ENCODE measurements at regions not wholly inside any gene's neighbourhood (a gene's known extent, or its start where the extent isn't known, plus 50 kb on each side); places are given as distances from the start of the nearest gene placed in this dataset.
"Not testable (repeated sequence)": the region's sequence is repeated elsewhere in the genome, so short reads cannot be mapped to it uniquely, and the experiment has no call there.

- TF ChIP-seq POLR2A (IDR thresholded peaks at IDR 0.05; ENCODE audit: low read depth, low read length): no peak
- no peak for FAIRE-seq
- DNase-seq (ENCODE audit: insufficient read length, low spot score): no peak
Observed at GRCh38 chr5:60488466-60489130, 211.4 kb downstream of the DEPDC1B start.

- no peak for DNase-seq (ENCODE audit: insufficient read length, low spot score)
Observed at GRCh38 chr5:60487885-60488442, 212.0 kb downstream of the DEPDC1B start.

GRCh38 chr5:60487476-60487875 lies 212.5 kb downstream of the DEPDC1B start:
- DNase-seq (ENCODE audit: insufficient read length, low spot score) (no peak), FAIRE-seq (no peak)
- no peak for TF ChIP-seq POLR2A (IDR thresholded peaks at IDR 0.05; ENCODE audit: low read depth, low read length)

More at GRCh38 chr5:60487885-60488442, 212.0 kb downstream of the DEPDC1B start:
- no peak for TF ChIP-seq POLR2A (IDR thresholded peaks at IDR 0.05; ENCODE audit: low read depth, low read length)
- no peak for FAIRE-seq

- DNase-seq (ENCODE audit: insufficient read length, low spot score) (no peak), FAIRE-seq (no peak)
- TF ChIP-seq POLR2A (IDR thresholded peaks at IDR 0.05; ENCODE audit: low read depth, low read length): no peak
Observed at GRCh38 chr5:60485361-60485760, 214.6 kb downstream of the DEPDC1B start.

GRCh38 chr5:60483050-60483449 lies 216.9 kb downstream of the DEPDC1B start:
- no peak for TF ChIP-seq POLR2A (IDR thresholded peaks at IDR 0.05; ENCODE audit: low read depth, low read length)
- FAIRE-seq (no peak), DNase-seq (ENCODE audit: insufficient read length, low spot score) (no peak)

GRCh38 chr5:60482301-60482700 lies 217.7 kb downstream of the DEPDC1B start:
- DNase-seq (ENCODE audit: insufficient read length, low spot score): no peak
- no peak for TF ChIP-seq POLR2A (IDR thresholded peaks at IDR 0.05; ENCODE audit: low read depth, low read length)
- no peak for FAIRE-seq

GRCh38 chr5:60479542-60479941 lies 220.4 kb downstream of the DEPDC1B start:
- no peak for DNase-seq (ENCODE audit: insufficient read length, low spot score)
- TF ChIP-seq POLR2A (IDR thresholded peaks at IDR 0.05; ENCODE audit: low read depth, low read length): no peak
- FAIRE-seq: no peak

GRCh38 chr5:60477849-60478248 lies 222.1 kb downstream of the DEPDC1B start:
- TF ChIP-seq POLR2A (IDR thresholded peaks at IDR 0.05; ENCODE audit: low read depth, low read length): no peak
- FAIRE-seq (no peak), DNase-seq (ENCODE audit: insufficient read length, low spot score) (no peak)

GRCh38 chr5:60473654-60474053 lies 226.3 kb downstream of the DEPDC1B start:
- FAIRE-seq (no peak), DNase-seq (ENCODE audit: insufficient read length, low spot score) (no peak)
- TF ChIP-seq POLR2A (IDR thresholded peaks at IDR 0.05; ENCODE audit: low read depth, low read length): no peak

GRCh38 chr5:60473027-60473426 lies 226.9 kb downstream of the DEPDC1B start:
- not testable (repeated sequence) for DNase-seq (ENCODE audit: insufficient read length, low spot score); FAIRE-seq

- FAIRE-seq: no peak
- TF ChIP-seq POLR2A (IDR thresholded peaks at IDR 0.05; ENCODE audit: low read depth, low read length): no peak
- no peak for DNase-seq (ENCODE audit: insufficient read length, low spot score)
Observed at GRCh38 chr5:60470881-60471280, 229.1 kb downstream of the DEPDC1B start.

GRCh38 chr5:60469286-60469685 lies 230.7 kb downstream of the DEPDC1B start:
- no peak for DNase-seq (ENCODE audit: insufficient read length, low spot score)
- FAIRE-seq: no peak
- no peak for TF ChIP-seq POLR2A (IDR thresholded peaks at IDR 0.05; ENCODE audit: low read depth, low read length)

- TF ChIP-seq POLR2A (IDR thresholded peaks at IDR 0.05; ENCODE audit: low read depth, low read length): no peak
- FAIRE-seq: no peak
- DNase-seq (ENCODE audit: insufficient read length, low spot score): no peak
Observed at GRCh38 chr5:60463179-60463868, 236.6 kb downstream of the DEPDC1B start.

GRCh38 chr5:60458666-60459065 lies 241.3 kb downstream of the DEPDC1B start:
- no peak for FAIRE-seq
- no peak for DNase-seq (ENCODE audit: insufficient read length, low spot score)
- TF ChIP-seq POLR2A (IDR thresholded peaks at IDR 0.05; ENCODE audit: low read depth, low read length): no peak

- TF ChIP-seq POLR2A (IDR thresholded peaks at IDR 0.05; ENCODE audit: low read depth, low read length): no peak
- DNase-seq (ENCODE audit: insufficient read length, low spot score) (no peak), FAIRE-seq (no peak)
Observed at GRCh38 chr5:60457233-60457632, 242.7 kb downstream of the DEPDC1B start.
